ENCODE measurements at regions not wholly inside any gene's neighbourhood (a gene's known extent, or its start where the extent isn't known, plus 50 kb on each side); places are given as distances from the start of the nearest gene placed in this dataset.

DNA sequence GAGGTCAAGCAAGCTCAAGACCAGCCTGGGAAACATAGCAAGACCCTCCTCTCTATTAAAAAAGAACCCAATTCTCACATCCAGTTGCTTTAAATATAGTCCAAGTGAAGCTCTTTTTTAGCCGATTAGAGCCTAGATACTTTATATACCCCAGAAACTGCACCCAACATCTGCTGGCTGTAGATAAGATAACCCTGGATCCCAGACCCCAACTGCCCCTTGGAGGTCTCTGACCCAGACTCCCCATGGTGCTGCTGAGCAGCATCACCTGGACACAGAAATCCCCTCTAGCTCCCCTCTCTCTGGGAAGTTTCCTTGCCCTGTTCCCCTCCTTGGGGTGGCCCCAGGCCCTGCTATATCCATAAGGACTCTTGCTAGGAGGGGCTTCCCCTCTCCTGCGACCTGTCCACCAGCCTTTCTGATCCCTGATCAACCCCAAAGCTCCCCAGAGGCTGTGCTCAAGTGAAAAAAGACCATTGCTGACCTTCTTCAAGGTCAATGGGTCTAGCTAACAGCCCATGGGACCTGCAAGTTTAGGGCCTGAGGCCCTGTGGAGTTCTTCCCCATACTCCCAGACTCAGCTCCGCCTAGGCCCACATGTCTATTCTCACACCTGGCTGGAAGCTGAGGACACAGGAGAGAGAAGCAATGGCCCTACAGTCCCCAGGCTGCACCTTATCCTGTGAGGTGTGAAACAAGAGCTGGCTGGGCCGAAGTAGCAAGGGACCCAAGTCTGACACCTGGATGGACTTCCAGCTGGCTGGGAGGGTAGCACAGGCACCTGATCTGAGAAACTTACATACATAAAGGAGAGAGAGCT lies 56.2 kb downstream of the ARL6IP4 start:
- TF ChIP-seq, protein P1, sequence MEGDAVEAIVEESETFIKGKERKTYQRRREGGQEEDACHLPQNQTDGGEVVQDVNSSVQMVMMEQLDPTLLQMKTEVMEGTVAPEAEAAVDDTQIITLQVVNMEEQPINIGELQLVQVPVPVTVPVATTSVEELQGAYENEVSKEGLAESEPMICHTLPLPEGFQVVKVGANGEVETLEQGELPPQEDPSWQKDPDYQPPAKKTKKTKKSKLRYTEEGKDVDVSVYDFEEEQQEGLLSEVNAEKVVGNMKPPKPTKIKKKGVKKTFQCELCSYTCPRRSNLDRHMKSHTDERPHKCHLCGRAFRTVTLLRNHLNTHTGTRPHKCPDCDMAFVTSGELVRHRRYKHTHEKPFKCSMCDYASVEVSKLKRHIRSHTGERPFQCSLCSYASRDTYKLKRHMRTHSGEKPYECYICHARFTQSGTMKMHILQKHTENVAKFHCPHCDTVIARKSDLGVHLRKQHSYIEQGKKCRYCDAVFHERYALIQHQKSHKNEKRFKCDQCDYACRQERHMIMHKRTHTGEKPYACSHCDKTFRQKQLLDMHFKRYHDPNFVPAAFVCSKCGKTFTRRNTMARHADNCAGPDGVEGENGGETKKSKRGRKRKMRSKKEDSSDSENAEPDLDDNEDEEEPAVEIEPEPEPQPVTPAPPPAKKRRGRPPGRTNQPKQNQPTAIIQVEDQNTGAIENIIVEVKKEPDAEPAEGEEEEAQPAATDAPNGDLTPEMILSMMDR (optimal IDR thresholded peaks at IDR 0.05 in 1 of 3, IDR thresholded peaks at IDR 0.05 in 1 of 3, conservative IDR thresholded peaks at IDR 0.05 in 1 of 3; ENCODE audit: extremely low read depth in 1 of 3, insufficient read depth in 2 of 3, low read length in 3 of 3): no peak
- TF ChIP-seq EZH2 (IDR thresholded peaks at IDR 0.05; ENCODE audit: low read length): no peak
